HG02840 (cell line): ENCODE measurements at regions not wholly inside any gene's neighbourhood (a gene's known extent, or its start where the extent isn't known, plus 50 kb on each side); places are given as distances from the start of the nearest gene placed in this dataset.
"Not testable (repeated sequence)": the region's sequence is repeated elsewhere in the genome, so short reads cannot be mapped to it uniquely, and the experiment has no call there.

Source experiments
- ATAC-seq: cut with Tn5 transposase; IDR thresholded peaks from one replicate; pipeline ENCODE4 v1.9.1; 2021; ENCODE audit warnings: mild to moderate bottlenecking, moderate library complexity, moderate number of reproducible peaks; ENCODE audit not compliant: unreplicated experiment, low FRiP score

- ATAC-seq = no peak
Measured at GRCh38 chr1:61028136-61028535, 54.2 kb upstream of the NFIA start.

- ATAC-seq = not testable (repeated sequence)
Measured at GRCh38 chr1:61018068-61018467, 64.3 kb upstream of the NFIA start.

- no peak for ATAC-seq
Measured at GRCh38 chr1:61017651-61018050, 64.7 kb upstream of the NFIA start.

- no peak for ATAC-seq
Measured at GRCh38 chr1:61013946-61014667, 68.3 kb upstream of the NFIA start.

- ATAC-seq = no peak
Measured at GRCh38 chr1:61013189-61013945, 69.0 kb upstream of the NFIA start.

- no peak for ATAC-seq
Measured at GRCh38 chr1:61012341-61012761, 70.0 kb upstream of the NFIA start.

- no peak for ATAC-seq
Measured at GRCh38 chr1:61011561-61012263, 70.6 kb upstream of the NFIA start.

- ATAC-seq = no peak
Measured at GRCh38 chr1:61007534-61008364, 74.6 kb upstream of the NFIA start.

- ATAC-seq = no peak
Measured at GRCh38 chr1:61005614-61006580, 76.5 kb upstream of the NFIA start.

- ATAC-seq = no peak
Measured at GRCh38 chr1:61004262-61005003, 77.9 kb upstream of the NFIA start.

- ATAC-seq = no peak
Measured at GRCh38 chr1:61000327-61000726, 82.0 kb upstream of the NFIA start.

GRCh38 chr1:60998786-60999185 lies 83.6 kb upstream of the NFIA start:
- ATAC-seq = no peak

GRCh38 chr1:60994828-60995492 lies 87.4 kb upstream of the NFIA start:
- no peak for ATAC-seq

GRCh38 chr1:60994369-60994768 lies 88.0 kb upstream of the NFIA start:
- ATAC-seq = no peak

GRCh38 chr1:60992165-60992564 lies 90.2 kb upstream of the NFIA start:
- no peak for ATAC-seq

GRCh38 chr1:60990714-60991090 lies 91.7 kb upstream of the NFIA start:
- no peak for ATAC-seq

GRCh38 chr1:60989749-60990713 lies 92.3 kb upstream of the NFIA start:
- ATAC-seq = no peak
